WTC11 (cell line): ENCODE measurements at regions not wholly inside any gene's neighbourhood (a gene's known extent, or its start where the extent isn't known, plus 50 kb on each side); places are given as distances from the start of the nearest gene placed in this dataset.

ENCODE experiments used
- ATAC-seq: fragments of 200-7000 bp; cut with Tn5 transposase; 2 replicates; pipeline ENCODE4 v1.10.0; 2021; ENCODE audit warnings: mild to moderate bottlenecking, moderate library complexity
- CTCF ChIA-PET: fragments of 300-600 bp; sonication (Branson Sonifier 250); formaldehyde crosslinking; loops from one replicate; lab custom pipeline; 2021; ENCODE audit warnings: antibody characterized with exemption; lab: Charles Lee
- POLR2A ChIA-PET: fragments of 350-600 bp; sonication (Branson Sonifier 250); formaldehyde crosslinking; loops from one replicate; lab custom pipeline; 2021; ENCODE audit warnings: antibody characterized with exemption; lab: Charles Lee
- DNase-seq: peaks from one replicate; pipeline ENCODE4 v3.0.0; 2021; ENCODE audit warnings: low spot score
- H3K27ac Mint-ChIP-seq: 2 replicates; pipeline ENCODE4 v1.8.0; 2021; ENCODE audit warnings: mixed read lengths
- H3K27me3 Mint-ChIP-seq: 2 replicates; pipeline ENCODE4 v1.8.0; 2021; ENCODE audit warnings: low read depth, mild to moderate bottlenecking, moderate library complexity, mixed read lengths
- H3K36me3 Mint-ChIP-seq: 2 replicates; pipeline ENCODE4 v1.8.0; 2021; ENCODE audit warnings: mixed read lengths
- H3K4me1 Mint-ChIP-seq: 2 replicates; pipeline ENCODE4 v1.8.0; 2022; ENCODE audit warnings: mixed read lengths
- H3K4me3 Mint-ChIP-seq: 2 replicates; pipeline ENCODE4 v1.8.0; 2021; ENCODE audit warnings: mild to moderate bottlenecking, moderate library complexity, mixed read lengths
- H3K9me3 Mint-ChIP-seq: 2 replicates; pipeline ENCODE4 v1.8.0; 2021; ENCODE audit warnings: mixed read lengths
- ATF1 ChIP-seq: sonication (generic); formaldehyde crosslinking; IDR thresholded peaks from 2 replicates; pipeline ENCODE4 v1.8.1; 2023; ENCODE audit warnings: mild to moderate bottlenecking, moderate library complexity, missing genetic modification reagents
- E2F5 ChIP-seq: sonication (generic); formaldehyde crosslinking; IDR thresholded peaks from 2 replicates; pipeline ENCODE4 v1.8.1; 2022; ENCODE audit warnings: mild to moderate bottlenecking, moderate library complexity, missing genetic modification reagents
- GTF2I ChIP-seq: fragments of 250-450 bp; sonication (Bioruptor Pico); conservative IDR thresholded peaks from 2 replicates; pipeline ENCODE4 v1.4.0; 2021; ENCODE audit warnings: mild to moderate bottlenecking
- HMGA2 ChIP-seq: fragments of 250-450 bp; sonication (Bioruptor Pico); IDR thresholded peaks from 2 replicates; pipeline ENCODE4 v1.4.0; 2021; ENCODE audit warnings: mild to moderate bottlenecking, moderate library complexity
- JAZF1 ChIP-seq: fragments of 250-450 bp; sonication (Bioruptor Pico); IDR thresholded peaks from 2 replicates; pipeline ENCODE4 v1.9.0; 2021; ENCODE audit warnings: moderate library complexity, mild to moderate bottlenecking, inconsistent platforms
- MLX ChIP-seq: sonication (generic); formaldehyde crosslinking; IDR thresholded peaks from 2 replicates; pipeline ENCODE4 v1.8.1; 2023; ENCODE audit warnings: mild to moderate bottlenecking, missing genetic modification reagents, moderate library complexity
- MXD4 ChIP-seq: fragments of 250-450 bp; sonication (Bioruptor Pico); IDR thresholded peaks from 2 replicates; pipeline ENCODE4 v1.8.0; 2021; ENCODE audit warnings: mild to moderate bottlenecking, moderate library complexity, borderline replicate concordance
- NFYB ChIP-seq: sonication (generic); formaldehyde crosslinking; conservative IDR thresholded peaks from 2 replicates; pipeline ENCODE4 v1.8.0; 2022; ENCODE audit warnings: low read depth, missing genetic modification reagents
- SMAD3 ChIP-seq: sonication (generic); formaldehyde crosslinking; IDR thresholded peaks from 2 replicates; pipeline ENCODE4 v1.8.0; 2022; ENCODE audit warnings: missing genetic modification reagents, mild to moderate bottlenecking, borderline replicate concordance
- SP1 ChIP-seq: sonication (generic); formaldehyde crosslinking; conservative IDR thresholded peaks from 2 replicates; pipeline ENCODE4 v1.8.1; 2022; ENCODE audit warnings: missing genetic modification reagents
- TP53 ChIP-seq: sonication (generic); formaldehyde crosslinking; IDR thresholded peaks from 2 replicates; pipeline ENCODE4 v1.8.1; 2023; ENCODE audit warnings: mild to moderate bottlenecking, missing genetic modification reagents
- TF ChIP-seq, protein P1 (sequence below): sonication (generic); formaldehyde crosslinking; IDR thresholded peaks from 2 replicates; pipeline ENCODE4 v1.8.1; 2023; ENCODE audit warnings: mild to moderate bottlenecking, missing genetic modification reagents
- TF ChIP-seq, protein P2 (sequence below): sonication (generic); formaldehyde crosslinking; IDR thresholded peaks from 2 replicates; pipeline ENCODE4 v1.8.0; 2023; ENCODE audit warnings: missing genetic modification reagents, mild to moderate bottlenecking, borderline replicate concordance

- TF ChIP-seq, protein P1, sequence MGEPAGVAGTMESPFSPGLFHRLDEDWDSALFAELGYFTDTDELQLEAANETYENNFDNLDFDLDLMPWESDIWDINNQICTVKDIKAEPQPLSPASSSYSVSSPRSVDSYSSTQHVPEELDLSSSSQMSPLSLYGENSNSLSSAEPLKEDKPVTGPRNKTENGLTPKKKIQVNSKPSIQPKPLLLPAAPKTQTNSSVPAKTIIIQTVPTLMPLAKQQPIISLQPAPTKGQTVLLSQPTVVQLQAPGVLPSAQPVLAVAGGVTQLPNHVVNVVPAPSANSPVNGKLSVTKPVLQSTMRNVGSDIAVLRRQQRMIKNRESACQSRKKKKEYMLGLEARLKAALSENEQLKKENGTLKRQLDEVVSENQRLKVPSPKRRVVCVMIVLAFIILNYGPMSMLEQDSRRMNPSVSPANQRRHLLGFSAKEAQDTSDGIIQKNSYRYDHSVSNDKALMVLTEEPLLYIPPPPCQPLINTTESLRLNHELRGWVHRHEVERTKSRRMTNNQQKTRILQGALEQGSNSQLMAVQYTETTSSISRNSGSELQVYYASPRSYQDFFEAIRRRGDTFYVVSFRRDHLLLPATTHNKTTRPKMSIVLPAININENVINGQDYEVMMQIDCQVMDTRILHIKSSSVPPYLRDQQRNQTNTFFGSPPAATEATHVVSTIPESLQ (CRISPR knock-in tag): no peak
- TF ChIP-seq TP53 (CRISPR knock-in tag) (no peak), GTF2I (no peak)
These were observed 227.6 kb upstream of the CHRNA7 start (continued) for GRCh38 chr15:31802761-31803160.

GRCh38 chr15:31803388-31803884, 226.9 kb upstream of the CHRNA7 start:
- Mint-ChIP-seq H3K27ac (no peak overlapping the region), H3K4me3 (no peak overlapping the region), H3K9me3 (no peaks in the 10 kb centered on the region), H3K4me1 (no peaks in the 10 kb centered on the region), H3K36me3 (no peaks in the 10 kb centered on the region), H3K27me3 (no peaks in the 10 kb centered on the region)
- CTCF ChIA-PET: interaction anchor here (0.5 kb wide), 1 partner anchor 200 kb away, joined by 3 read pairs; no protein-coding TSS in a partner anchor
- POLR2A ChIA-PET: no interaction called here
- no peak for TF ChIP-seq HMGA2
- no peak for ATAC-seq
- no peak for DNase-seq

GRCh38 chr15:31805090-31805662, 225.1 kb upstream of the CHRNA7 start:
- H3K36me3 Mint-ChIP-seq: 0 out of 2 replicates have a peak, but pooled peaks cover 2% of the 10 kb centered on the region
- CTCF ChIA-PET: interaction anchor here (1.1 kb wide), 1 partner anchor 82 kb away, joined by 3 read pairs; no protein-coding TSS in a partner anchor
- TF ChIP-seq, protein P1 (CRISPR knock-in tag): no peak
- no peak for TF ChIP-seq MXD4
- no peak for TF ChIP-seq NFYB
- no peak for TF ChIP-seq SP1 (CRISPR knock-in tag)
- TF ChIP-seq JAZF1 (CRISPR knock-in tag): no peak
- no peak for TF ChIP-seq ATF1 (CRISPR knock-in tag)
- TF ChIP-seq SMAD3 (CRISPR knock-in tag): no peak
- no peak for TF ChIP-seq MLX (CRISPR knock-in tag)
- no peak for TF ChIP-seq E2F5 (CRISPR knock-in tag)
- TF ChIP-seq, protein P2, sequence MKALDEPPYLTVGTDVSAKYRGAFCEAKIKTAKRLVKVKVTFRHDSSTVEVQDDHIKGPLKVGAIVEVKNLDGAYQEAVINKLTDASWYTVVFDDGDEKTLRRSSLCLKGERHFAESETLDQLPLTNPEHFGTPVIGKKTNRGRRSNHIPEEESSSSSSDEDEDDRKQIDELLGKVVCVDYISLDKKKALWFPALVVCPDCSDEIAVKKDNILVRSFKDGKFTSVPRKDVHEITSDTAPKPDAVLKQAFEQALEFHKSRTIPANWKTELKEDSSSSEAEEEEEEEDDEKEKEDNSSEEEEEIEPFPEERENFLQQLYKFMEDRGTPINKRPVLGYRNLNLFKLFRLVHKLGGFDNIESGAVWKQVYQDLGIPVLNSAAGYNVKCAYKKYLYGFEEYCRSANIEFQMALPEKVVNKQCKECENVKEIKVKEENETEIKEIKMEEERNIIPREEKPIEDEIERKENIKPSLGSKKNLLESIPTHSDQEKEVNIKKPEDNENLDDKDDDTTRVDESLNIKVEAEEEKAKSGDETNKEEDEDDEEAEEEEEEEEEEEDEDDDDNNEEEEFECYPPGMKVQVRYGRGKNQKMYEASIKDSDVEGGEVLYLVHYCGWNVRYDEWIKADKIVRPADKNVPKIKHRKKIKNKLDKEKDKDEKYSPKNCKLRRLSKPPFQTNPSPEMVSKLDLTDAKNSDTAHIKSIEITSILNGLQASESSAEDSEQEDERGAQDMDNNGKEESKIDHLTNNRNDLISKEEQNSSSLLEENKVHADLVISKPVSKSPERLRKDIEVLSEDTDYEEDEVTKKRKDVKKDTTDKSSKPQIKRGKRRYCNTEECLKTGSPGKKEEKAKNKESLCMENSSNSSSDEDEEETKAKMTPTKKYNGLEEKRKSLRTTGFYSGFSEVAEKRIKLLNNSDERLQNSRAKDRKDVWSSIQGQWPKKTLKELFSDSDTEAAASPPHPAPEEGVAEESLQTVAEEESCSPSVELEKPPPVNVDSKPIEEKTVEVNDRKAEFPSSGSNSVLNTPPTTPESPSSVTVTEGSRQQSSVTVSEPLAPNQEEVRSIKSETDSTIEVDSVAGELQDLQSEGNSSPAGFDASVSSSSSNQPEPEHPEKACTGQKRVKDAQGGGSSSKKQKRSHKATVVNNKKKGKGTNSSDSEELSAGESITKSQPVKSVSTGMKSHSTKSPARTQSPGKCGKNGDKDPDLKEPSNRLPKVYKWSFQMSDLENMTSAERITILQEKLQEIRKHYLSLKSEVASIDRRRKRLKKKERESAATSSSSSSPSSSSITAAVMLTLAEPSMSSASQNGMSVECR (CRISPR knock-in tag): no peak
- no peak overlapping the region for H3K27ac Mint-ChIP-seq
- POLR2A ChIA-PET: no interaction called here
- no peaks in the 10 kb centered on the region for H3K4me1 Mint-ChIP-seq
- H3K27me3 Mint-ChIP-seq: no peaks in the 10 kb centered on the region
- no peak for ATAC-seq
- H3K4me3 Mint-ChIP-seq: no peak overlapping the region
- peaks cover 4% of the 10 kb centered on the region for H3K9me3 Mint-ChIP-seq
- no peak for DNase-seq
